ENCODE measurements at regions not wholly inside any gene's neighbourhood (a gene's known extent, or its start where the extent isn't known, plus 50 kb on each side); places are given as distances from the start of the nearest gene placed in this dataset.
"Not testable (repeated sequence)": the region's sequence is repeated elsewhere in the genome, so short reads cannot be mapped to it uniquely, and the experiment has no call there.

GRCh38 chr16:26598061-26598460 is 468.7 kb upstream of the C16orf82 start:
- H3K4me2 ChIP-seq, result no peak overlapping the region
- no peaks in the 10 kb centered on the region for H3K36me3 ChIP-seq
- TF ChIP-seq Cebpa-rat (IDR thresholded peaks at IDR 0.05), result no peak
- no peak overlapping the region for H3K4me3 ChIP-seq
- no peaks in the 10 kb centered on the region for H4K20me1 ChIP-seq
- no peaks in the 10 kb centered on the region for H3K9me3 ChIP-seq
- H3K9ac ChIP-seq, result no peak overlapping the region
- H3K27ac ChIP-seq, result no peak overlapping the region
- peaks cover 8% of the 10 kb centered on the region for H3K4me1 ChIP-seq
- no peaks in the 10 kb centered on the region for H3K27me3 ChIP-seq

DNA sequence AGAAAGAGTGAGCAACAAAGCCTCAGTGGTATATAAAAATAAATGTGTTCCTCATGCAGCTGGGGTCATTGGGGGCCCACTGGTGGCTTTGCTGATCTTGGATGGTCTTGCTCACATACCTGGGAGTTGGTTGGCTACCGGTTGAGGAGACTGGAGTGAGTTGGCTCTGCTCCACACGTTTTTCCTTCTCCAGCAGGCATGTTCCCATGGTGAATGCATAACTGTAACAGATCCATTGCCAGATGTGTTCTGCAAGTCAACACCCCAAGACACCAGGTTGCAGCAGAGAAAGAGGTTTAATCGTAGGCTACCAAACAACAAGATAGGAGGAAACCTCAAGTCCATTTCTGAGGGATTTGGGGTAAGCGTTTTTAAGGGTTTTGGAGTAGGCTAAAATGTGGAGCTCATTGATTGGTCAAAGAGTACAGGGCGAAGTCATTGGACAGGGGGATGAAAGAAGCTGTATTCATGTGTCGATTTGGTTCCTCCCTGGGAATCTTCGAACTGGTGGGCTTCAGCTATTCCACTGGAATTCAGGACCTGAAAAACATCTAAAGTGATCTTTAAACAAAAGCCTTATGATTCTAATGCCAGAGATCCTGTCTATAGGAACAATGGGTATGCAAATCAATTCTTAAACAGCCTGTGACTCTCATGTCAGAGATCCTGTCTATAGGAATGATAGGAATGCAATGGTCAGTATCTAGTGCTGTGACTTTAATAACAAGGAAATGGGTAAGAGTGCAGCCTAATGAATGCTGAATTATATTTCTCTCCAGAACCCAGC is 467.5 kb upstream of the C16orf82 start:
- Histone ChIP-seq H4K20me1 (no peaks in the 10 kb centered on the region), H3K9ac (no peak overlapping the region), H3K4me2 (no peak overlapping the region), H3K4me1 (peaks cover 17% of the 10 kb centered on the region), H3K27me3 (no peaks in the 10 kb centered on the region), H3K9me3 (no peaks in the 10 kb centered on the region), H3K36me3 (no peaks in the 10 kb centered on the region), H3K27ac (no peak overlapping the region), H3K4me3 (no peak overlapping the region)
- no peak for TF ChIP-seq Cebpa-rat (IDR thresholded peaks at IDR 0.05)

GRCh38 chr16:26599785-26600104 is 467.0 kb upstream of the C16orf82 start:
- H3K4me1 ChIP-seq, result peaks cover 23% of the 10 kb centered on the region
- no peaks in the 10 kb centered on the region for H3K9me3 ChIP-seq
- H3K4me2 ChIP-seq, result no peak overlapping the region
- H3K36me3 ChIP-seq, result no peaks in the 10 kb centered on the region
- no peaks in the 10 kb centered on the region for H3K27me3 ChIP-seq
- no peak overlapping the region for H3K4me3 ChIP-seq
- no peak overlapping the region for H3K9ac ChIP-seq
- H3K27ac ChIP-seq, result no peak overlapping the region
- no peak for TF ChIP-seq Cebpa-rat (IDR thresholded peaks at IDR 0.05)
- H4K20me1 ChIP-seq, result no peaks in the 10 kb centered on the region

GRCh38 chr16:26601335-26601734 is 465.4 kb upstream of the C16orf82 start:
- H3K9me3 ChIP-seq, result no peaks in the 10 kb centered on the region
- H3K9ac ChIP-seq, result no peak overlapping the region
- no peak overlapping the region for H3K27ac ChIP-seq
- H4K20me1 ChIP-seq, result no peaks in the 10 kb centered on the region
- H3K36me3 ChIP-seq, result no peaks in the 10 kb centered on the region
- no peak overlapping the region for H3K4me3 ChIP-seq
- H3K27me3 ChIP-seq, result no peaks in the 10 kb centered on the region
- H3K4me2 ChIP-seq, result 0 out of 2 replicates have a peak overlapping the region, but pooled peaks have one; percentile 2
- peaks cover 39% of the 10 kb centered on the region for H3K4me1 ChIP-seq
- no peak for TF ChIP-seq Cebpa-rat (IDR thresholded peaks at IDR 0.05)

GRCh38 chr16:26605626-26606271 is 461.0 kb upstream of the C16orf82 start:
- Histone ChIP-seq H3K9ac (peak overlapping the region; percentile 77), H3K27me3 (no peaks in the 10 kb centered on the region), H3K4me3 (peak overlapping the region; percentile 53), H3K4me1 (peaks cover 65% of the 10 kb centered on the region), H3K36me3 (no peaks in the 10 kb centered on the region), H4K20me1 (no peaks in the 10 kb centered on the region), H3K4me2 (peak overlapping the region; percentile 93), H3K9me3 (0 out of 2 replicates have a peak, but pooled peaks cover 4% of the 10 kb centered on the region), H3K27ac (peak overlapping the region; percentile 85)
- no peak for TF ChIP-seq Cebpa-rat (IDR thresholded peaks at IDR 0.05)

DNA sequence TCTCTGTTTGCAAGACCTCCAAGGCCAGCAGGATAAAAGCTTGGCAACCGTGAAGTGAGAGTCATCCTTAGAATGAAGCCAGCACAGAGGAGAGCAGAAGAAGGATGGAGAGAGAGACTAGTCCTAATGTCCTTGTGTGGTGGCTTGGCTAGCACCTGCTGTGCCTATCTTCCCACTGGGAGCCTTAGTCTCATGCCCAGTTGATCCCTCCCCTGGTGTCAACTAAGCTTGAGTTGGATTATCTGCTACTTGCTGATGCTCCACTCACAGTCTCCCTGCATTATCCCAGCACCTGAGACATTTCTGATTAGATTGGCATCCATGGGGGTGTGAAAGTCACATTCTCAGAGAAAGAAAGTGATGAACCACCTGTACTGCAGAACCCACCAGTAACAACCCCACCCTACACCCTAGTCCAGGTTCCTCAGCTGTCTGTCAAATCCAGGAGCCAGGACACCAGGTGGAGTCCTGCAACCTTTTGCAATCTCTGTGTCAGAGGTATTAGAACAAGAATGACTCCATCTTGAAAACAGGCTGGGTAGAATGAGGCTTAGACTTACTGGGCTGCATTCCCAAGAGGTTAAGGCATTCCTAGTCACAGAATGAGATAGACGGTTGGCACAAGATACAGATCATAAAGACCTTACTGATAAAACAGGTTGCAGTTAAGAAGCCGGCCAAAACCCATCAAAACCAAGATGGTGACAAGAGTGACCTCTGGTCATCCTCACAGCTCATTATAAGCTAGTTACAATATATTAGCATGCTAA is 460.2 kb upstream of the C16orf82 start:
- Histone ChIP-seq H3K36me3 (no peaks in the 10 kb centered on the region), H3K4me2 (peak overlapping the region; percentile 93), H4K20me1 (no peaks in the 10 kb centered on the region), H3K4me3 (peak overlapping the region; percentile 53), H3K27me3 (no peaks in the 10 kb centered on the region), H3K4me1 (peaks cover 60% of the 10 kb centered on the region), H3K9ac (peak overlapping the region; percentile 77; the same call in 1 of the 2 replicates), H3K9me3 (0 out of 2 replicates have a peak, but pooled peaks cover 4% of the 10 kb centered on the region), H3K27ac (peak overlapping the region; percentile 85)
- TF ChIP-seq Cebpa-rat (IDR thresholded peaks at IDR 0.05), result no peak

DNA sequence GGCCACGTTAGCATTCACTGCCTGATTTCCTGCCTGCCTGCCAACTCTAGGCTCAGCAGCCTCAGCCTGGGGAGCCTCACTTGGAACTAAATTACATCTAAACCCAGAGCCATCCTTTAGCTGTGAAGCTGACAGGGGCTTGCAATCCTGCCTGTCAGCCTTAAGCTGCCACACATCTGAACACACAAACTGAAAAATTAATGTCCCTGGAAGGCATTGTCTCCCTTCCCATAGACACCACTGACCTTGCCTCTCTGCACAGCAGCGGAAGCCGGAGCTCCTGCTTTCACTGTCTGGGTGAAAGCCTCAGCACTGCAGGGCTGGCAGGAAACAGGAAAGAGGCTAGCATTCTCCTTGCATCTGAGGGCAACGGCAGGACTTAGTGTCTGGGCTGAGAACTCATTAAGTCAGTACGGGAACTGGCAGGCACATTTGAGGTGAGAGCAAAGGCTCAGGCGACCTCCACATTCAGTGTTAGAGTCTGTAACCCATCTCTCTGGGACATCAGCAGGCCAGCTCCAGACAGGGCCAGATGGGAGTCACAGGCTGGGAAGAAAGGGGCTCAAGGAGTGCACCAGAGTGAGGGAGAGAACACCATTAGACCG is 452.4 kb upstream of the C16orf82 start:
- TF ChIP-seq Cebpa-rat (IDR thresholded peaks at IDR 0.05), result no peak
- Histone ChIP-seq H3K36me3 (no peaks in the 10 kb centered on the region), H3K9me3 (peaks cover 17% of the 10 kb centered on the region; the same call in 1 of the 2 replicates), H4K20me1 (no peaks in the 10 kb centered on the region), H3K4me3 (peak overlapping the region; percentile 43), H3K27me3 (no peaks in the 10 kb centered on the region), H3K9ac (peak overlapping the region; percentile 67), H3K4me1 (peaks cover 36% of the 10 kb centered on the region), H3K27ac (peak overlapping the region; percentile 86), H3K4me2 (peak overlapping the region; percentile 82)

GRCh38 chr16:26623442-26623841 is 443.3 kb upstream of the C16orf82 start:
- Histone ChIP-seq H3K27ac (no peak overlapping the region), H3K36me3 (no peaks in the 10 kb centered on the region), H3K9me3 (0 out of 2 replicates have a peak, but pooled peaks cover under 1% of the 10 kb centered on the region), H3K4me2 (no peak overlapping the region; the same call in 1 of the 2 replicates), H3K4me1 (peaks cover 34% of the 10 kb centered on the region), H3K27me3 (no peaks in the 10 kb centered on the region), H4K20me1 (no peaks in the 10 kb centered on the region), H3K9ac (no peak overlapping the region), H3K4me3 (no peak overlapping the region)
- no peak for TF ChIP-seq Cebpa-rat (IDR thresholded peaks at IDR 0.05)

DNA sequence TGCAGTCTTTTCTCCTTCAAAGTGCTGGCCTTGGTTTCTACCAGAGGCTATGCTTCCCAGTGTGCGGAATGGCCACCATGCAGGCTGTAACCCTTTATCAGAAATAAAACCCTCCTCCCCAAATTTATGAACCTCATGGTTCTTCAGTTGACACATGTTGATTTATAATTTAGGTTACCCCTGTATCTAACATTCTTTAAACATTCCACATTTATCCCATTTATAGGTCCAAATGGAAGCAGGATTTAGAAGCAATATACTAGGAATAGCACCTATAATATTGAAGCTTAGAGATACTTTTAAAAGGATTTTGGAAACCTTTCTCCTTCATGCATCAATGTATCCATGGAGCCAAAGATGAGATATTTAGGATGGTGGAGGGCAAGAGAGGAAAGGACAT is 438.8 kb upstream of the C16orf82 start:
- Histone ChIP-seq H3K4me2 (no peak overlapping the region), H3K27me3 (no peaks in the 10 kb centered on the region), H3K4me3 (no peak overlapping the region), H4K20me1 (no peaks in the 10 kb centered on the region), H3K9ac (no peak overlapping the region), H3K27ac (no peak overlapping the region), H3K4me1 (peaks cover 34% of the 10 kb centered on the region), H3K9me3 (peaks cover 27% of the 10 kb centered on the region), H3K36me3 (no peaks in the 10 kb centered on the region)
- TF ChIP-seq Cebpa-rat (IDR thresholded peaks at IDR 0.05), result no peak

DNA sequence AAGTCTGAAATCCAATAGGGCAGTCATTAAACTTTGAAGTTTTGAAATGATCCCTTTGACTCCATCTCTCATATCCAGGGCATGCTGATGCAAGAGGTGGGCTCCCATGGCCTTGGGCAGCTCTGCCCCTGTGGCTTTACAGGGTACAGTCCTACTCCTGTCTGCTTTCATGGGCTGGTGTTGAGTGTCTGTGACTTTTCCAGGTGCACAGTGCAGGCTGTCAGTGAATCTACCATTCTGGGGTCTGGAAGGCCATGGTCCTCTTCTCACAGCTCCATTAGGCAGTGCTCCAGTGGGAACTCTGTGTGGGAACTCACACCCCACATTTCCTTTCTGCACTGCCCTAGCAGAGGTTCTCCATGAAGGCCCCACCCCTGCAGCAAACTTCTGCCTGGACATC is 435.4 kb upstream of the C16orf82 start:
- H3K4me1 ChIP-seq, H3K4me2 ChIP-seq, H3K36me3 ChIP-seq, H3K4me3 ChIP-seq, H3K27ac ChIP-seq, H3K9ac ChIP-seq, H4K20me1 ChIP-seq, H3K27me3 ChIP-seq: not testable (repeated sequence)
- peaks cover 31% of the 10 kb centered on the region for H3K9me3 ChIP-seq
